NT2/D1 (cell line): ENCODE measurements at regions not wholly inside any gene's neighbourhood (a gene's known extent, or its start where the extent isn't known, plus 50 kb on each side); places are given as distances from the start of the nearest gene placed in this dataset.
"Not testable (repeated sequence)": the region's sequence is repeated elsewhere in the genome, so short reads cannot be mapped to it uniquely, and the experiment has no call there.

Source experiments
- SUZ12 ChIP-seq: IDR thresholded peaks from 2 replicates; pipeline ENCODE4 v1.6.1; 2011; ENCODE audit not compliant: insufficient read length, insufficient read depth; ENCODE audit errors: extremely low read depth
- YY1 ChIP-seq: IDR thresholded peaks from 2 replicates; pipeline ENCODE4 v1.6.1; 2011; ENCODE audit not compliant: insufficient read length, insufficient read depth

- not testable (repeated sequence) for TF ChIP-seq YY1, SUZ12
Measured at GRCh38 chr15:22577828-22578227, 119.1 kb downstream of the GOLGA6L22 start.
